Prostate gland (tissue), 2 donors: ENCODE measurements at regions not wholly inside any gene's neighbourhood (a gene's known extent, or its start where the extent isn't known, plus 50 kb on each side); places are given as distances from the start of the nearest gene placed in this dataset.

ENCODE experiments used
- POLR2AphosphoS5 ChIP-seq: sonication (generic); formaldehyde crosslinking; IDR thresholded peaks from one replicate; pipeline ENCODE4 v1.6.1; 2017; ENCODE audit warnings: antibody characterized with exemption
- TF ChIP-seq, protein P1 (sequence below), 4 experiments: fragments of 200-600 bp in 2 of 4; fragments of 450-650 bp in 2 of 4; sonication (generic) in 2 of 4; IDR thresholded peaks; 1 replicate in 3 of 4; 2 replicates in 1 of 4; pipeline ENCODE4 v1.5.1; 2016 to 2019; ENCODE audit warnings: antibody characterized with exemption in 4 of 4, mild to moderate bottlenecking in 2 of 4, moderate library complexity in 2 of 4

DNA sequence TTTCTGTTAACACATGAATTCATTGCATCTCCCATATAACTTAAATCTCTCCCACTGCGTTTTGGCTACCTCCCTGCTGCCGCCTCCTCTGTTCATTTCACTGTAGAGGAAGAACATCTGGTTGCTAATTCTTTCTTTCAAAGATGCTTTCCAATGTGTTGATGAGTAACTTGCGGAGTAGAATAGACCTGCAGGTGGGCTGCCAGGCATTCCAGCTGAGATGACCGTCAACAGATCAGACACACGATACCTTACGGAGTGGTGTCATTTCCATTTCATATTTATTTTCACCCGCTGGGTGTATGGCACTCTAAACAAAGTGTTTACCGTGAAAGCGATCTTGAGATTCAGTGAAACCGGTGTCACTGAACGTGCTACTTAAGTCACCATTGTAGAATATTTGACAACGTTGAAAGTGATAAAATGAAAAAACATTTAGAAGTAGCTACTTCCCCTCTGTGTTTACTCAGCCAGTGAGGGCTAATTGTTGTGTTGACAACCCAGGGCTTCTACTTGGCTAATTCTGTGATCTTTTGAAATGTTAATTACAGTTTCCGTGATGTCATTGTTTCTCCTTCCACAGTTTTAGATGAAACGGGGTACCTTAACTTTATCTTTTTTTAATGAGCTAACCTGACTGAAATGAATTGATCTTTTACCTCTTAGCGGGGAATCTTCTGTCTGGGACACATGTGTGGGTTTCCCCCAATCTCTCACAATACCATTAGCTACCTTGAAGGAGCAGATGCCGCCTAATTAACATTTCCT, 228.5 kb upstream of the ARGLU1 start:
- TF ChIP-seq, protein P1, sequence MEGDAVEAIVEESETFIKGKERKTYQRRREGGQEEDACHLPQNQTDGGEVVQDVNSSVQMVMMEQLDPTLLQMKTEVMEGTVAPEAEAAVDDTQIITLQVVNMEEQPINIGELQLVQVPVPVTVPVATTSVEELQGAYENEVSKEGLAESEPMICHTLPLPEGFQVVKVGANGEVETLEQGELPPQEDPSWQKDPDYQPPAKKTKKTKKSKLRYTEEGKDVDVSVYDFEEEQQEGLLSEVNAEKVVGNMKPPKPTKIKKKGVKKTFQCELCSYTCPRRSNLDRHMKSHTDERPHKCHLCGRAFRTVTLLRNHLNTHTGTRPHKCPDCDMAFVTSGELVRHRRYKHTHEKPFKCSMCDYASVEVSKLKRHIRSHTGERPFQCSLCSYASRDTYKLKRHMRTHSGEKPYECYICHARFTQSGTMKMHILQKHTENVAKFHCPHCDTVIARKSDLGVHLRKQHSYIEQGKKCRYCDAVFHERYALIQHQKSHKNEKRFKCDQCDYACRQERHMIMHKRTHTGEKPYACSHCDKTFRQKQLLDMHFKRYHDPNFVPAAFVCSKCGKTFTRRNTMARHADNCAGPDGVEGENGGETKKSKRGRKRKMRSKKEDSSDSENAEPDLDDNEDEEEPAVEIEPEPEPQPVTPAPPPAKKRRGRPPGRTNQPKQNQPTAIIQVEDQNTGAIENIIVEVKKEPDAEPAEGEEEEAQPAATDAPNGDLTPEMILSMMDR (IDR thresholded peaks at IDR 0.05), result no peak
- no peak for TF ChIP-seq POLR2AphosphoS5
